ENCODE measurements at regions not wholly inside any gene's neighbourhood (a gene's known extent, or its start where the extent isn't known, plus 50 kb on each side); places are given as distances from the start of the nearest gene placed in this dataset.

GRCh38 chr14:40004871-40005500 lies 572.8 kb upstream of the FBXO33 start:
- Histone ChIP-seq H3K36me3 (ENCODE audit: control insufficient read depth, insufficient read depth, low read length) (no peaks in the 10 kb centered on the region), H3K9me3 (ENCODE audit: control insufficient read depth, low read length) (no peaks in the 10 kb centered on the region), H3K4me1 (ENCODE audit: control insufficient read depth, insufficient read depth, low read length, poor library complexity, severe bottlenecking) (no peaks in the 10 kb centered on the region)

GRCh38 chr14:40003773-40004172 lies 571.5 kb upstream of the FBXO33 start:
- Histone ChIP-seq H3K27ac (ENCODE audit: low read depth, low read length, severe bottlenecking) (no peak overlapping the region), H3K36me3 (ENCODE audit: control insufficient read depth, insufficient read depth, low read length) (no peaks in the 10 kb centered on the region), H3K4me1 (ENCODE audit: control insufficient read depth, insufficient read depth, low read length, poor library complexity, severe bottlenecking) (no peaks in the 10 kb centered on the region), H3K4me3 (ENCODE audit: extremely low read depth, insufficient read depth, low read length, poor library complexity, severe bottlenecking) (no peak overlapping the region), H3K9me3 (ENCODE audit: control insufficient read depth, low read length) (no peaks in the 10 kb centered on the region)
- WGBS, 2 experiments (ENCODE audit: insufficient coverage in 2 of 2), result 86 to 92% methylated on average over 3 to 4 of the region's 5 CpGs

More at GRCh38 chr14:40004871-40005500, 572.8 kb upstream of the FBXO33 start:
- Histone ChIP-seq H3K4me3 (ENCODE audit: extremely low read depth, insufficient read depth, low read length, poor library complexity, severe bottlenecking) (no peak overlapping the region), H3K27ac (ENCODE audit: low read depth, low read length, severe bottlenecking) (no peak overlapping the region)
- no CpG with 5 or more reads among the region's 3 CpGs for WGBS, 2 experiments (ENCODE audit: insufficient coverage in 2 of 2)

- Histone ChIP-seq H3K27ac (ENCODE audit: low read depth, low read length, severe bottlenecking) (no peak overlapping the region), H3K36me3 (ENCODE audit: control insufficient read depth, insufficient read depth, low read length) (no peaks in the 10 kb centered on the region), H3K4me3 (ENCODE audit: extremely low read depth, insufficient read depth, low read length, poor library complexity, severe bottlenecking) (no peak overlapping the region), H3K9me3 (ENCODE audit: control insufficient read depth, low read length) (no peaks in the 10 kb centered on the region), H3K4me1 (ENCODE audit: control insufficient read depth, insufficient read depth, low read length, poor library complexity, severe bottlenecking) (no peaks in the 10 kb centered on the region)
- 91% methylated on average over 4 of the region's 6 CpGs; no CpG with 5 or more reads in 1 of the 2 experiments for WGBS, 2 experiments (ENCODE audit: insufficient coverage in 2 of 2)
These were observed 566.6 kb upstream of the FBXO33 start for GRCh38 chr14:39998854-39999253.

- Histone ChIP-seq H3K36me3 (ENCODE audit: control insufficient read depth, insufficient read depth, low read length) (no peaks in the 10 kb centered on the region), H3K4me1 (ENCODE audit: control insufficient read depth, insufficient read depth, low read length, poor library complexity, severe bottlenecking) (no peaks in the 10 kb centered on the region), H3K9me3 (ENCODE audit: control insufficient read depth, low read length) (no peaks in the 10 kb centered on the region), H3K4me3 (ENCODE audit: extremely low read depth, insufficient read depth, low read length, poor library complexity, severe bottlenecking) (no peak overlapping the region), H3K27ac (ENCODE audit: low read depth, low read length, severe bottlenecking) (no peak overlapping the region)
- WGBS, 2 experiments (ENCODE audit: insufficient coverage in 2 of 2), result no CpG with 5 or more reads among the region's 2 CpGs
These were observed 565.9 kb upstream of the FBXO33 start for GRCh38 chr14:39998114-39998513.

DNA sequence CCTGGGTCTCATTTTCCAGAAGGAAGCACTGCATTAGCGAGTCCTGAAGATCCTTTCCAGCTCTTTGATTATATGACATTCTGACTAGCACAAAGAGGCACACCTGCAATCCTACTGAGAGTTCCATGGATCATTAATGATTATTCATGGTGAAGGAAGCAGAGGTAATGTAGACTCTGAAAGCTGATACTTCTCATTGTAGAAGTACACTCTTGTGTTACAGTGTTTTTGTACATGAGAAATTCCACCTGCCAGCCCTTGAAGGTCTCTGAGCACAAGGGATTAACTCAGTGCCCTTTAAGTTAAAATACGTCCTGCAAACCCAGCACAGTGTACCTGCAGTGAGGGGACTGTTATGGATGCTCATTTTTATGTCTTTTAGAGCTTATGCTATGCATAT lies 558.8 kb upstream of the FBXO33 start:
- no peaks in the 10 kb centered on the region for H3K36me3 ChIP-seq (ENCODE audit: control insufficient read depth, insufficient read depth, low read length)
- no peaks in the 10 kb centered on the region for H3K9me3 ChIP-seq (ENCODE audit: control insufficient read depth, low read length)
- H3K4me3 ChIP-seq (ENCODE audit: extremely low read depth, insufficient read depth, low read length, poor library complexity, severe bottlenecking), result no peak overlapping the region
- H3K4me1 ChIP-seq (ENCODE audit: control insufficient read depth, insufficient read depth, low read length, poor library complexity, severe bottlenecking), result no peaks in the 10 kb centered on the region
- H3K27ac ChIP-seq (ENCODE audit: low read depth, low read length, severe bottlenecking), result no peak overlapping the region
- 100% methylated on average over 2 of the region's 2 CpGs; no CpG with 5 or more reads in 1 of the 2 experiments for WGBS, 2 experiments (ENCODE audit: insufficient coverage in 2 of 2)

DNA sequence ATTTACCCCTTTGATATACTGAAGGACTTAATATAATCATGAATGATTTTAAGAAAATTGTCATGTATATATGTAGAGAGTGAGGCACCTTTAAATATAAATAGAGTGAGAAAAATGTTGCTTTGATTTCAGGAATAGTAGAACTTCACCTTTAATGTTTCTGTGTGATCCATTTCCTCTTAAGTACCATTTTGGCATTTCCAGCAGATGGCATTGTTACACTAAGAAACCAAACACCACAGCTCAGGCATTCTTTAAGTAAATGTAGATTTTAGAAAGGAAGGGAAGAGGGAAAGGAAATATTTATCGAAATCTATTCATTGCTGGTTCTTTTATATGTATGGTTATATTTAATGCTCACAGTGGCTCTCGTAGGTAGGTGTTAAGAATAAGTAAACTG lies 556.7 kb upstream of the FBXO33 start:
- Histone ChIP-seq H3K27ac (ENCODE audit: low read depth, low read length, severe bottlenecking) (no peak overlapping the region), H3K9me3 (ENCODE audit: control insufficient read depth, low read length) (no peaks in the 10 kb centered on the region), H3K4me3 (ENCODE audit: extremely low read depth, insufficient read depth, low read length, poor library complexity, severe bottlenecking) (no peak overlapping the region), H3K4me1 (ENCODE audit: control insufficient read depth, insufficient read depth, low read length, poor library complexity, severe bottlenecking) (no peaks in the 10 kb centered on the region), H3K36me3 (ENCODE audit: control insufficient read depth, insufficient read depth, low read length) (no peaks in the 10 kb centered on the region)
- 7 to 46% methylated on average over 2 of the region's 2 CpGs for WGBS, 2 experiments (ENCODE audit: insufficient coverage in 2 of 2)

DNA sequence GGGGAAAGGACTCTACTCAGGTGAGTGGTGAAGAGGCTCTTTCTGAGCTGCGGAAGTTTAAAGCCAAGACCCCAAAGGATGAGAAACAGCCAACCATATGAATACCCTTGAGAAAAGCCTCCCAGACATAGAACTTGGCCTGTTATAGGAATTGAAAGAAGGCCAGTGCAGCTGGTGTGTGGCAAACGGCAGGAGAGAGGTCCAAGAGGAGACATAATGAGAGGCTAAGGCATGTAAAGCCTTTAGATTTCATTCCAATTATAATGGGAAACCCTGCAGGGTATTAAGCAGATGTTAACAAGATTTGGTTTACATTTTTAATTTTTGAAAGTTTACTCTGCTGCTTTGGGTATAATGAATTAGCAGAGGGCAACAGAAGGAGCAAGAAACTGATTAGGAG lies 552.1 kb upstream of the FBXO33 start:
- Histone ChIP-seq H3K9me3 (ENCODE audit: control insufficient read depth, low read length) (no peaks in the 10 kb centered on the region), H3K4me1 (ENCODE audit: control insufficient read depth, insufficient read depth, low read length, poor library complexity, severe bottlenecking) (no peaks in the 10 kb centered on the region), H3K27ac (ENCODE audit: low read depth, low read length, severe bottlenecking) (no peak overlapping the region), H3K36me3 (ENCODE audit: control insufficient read depth, insufficient read depth, low read length) (no peaks in the 10 kb centered on the region), H3K4me3 (ENCODE audit: extremely low read depth, insufficient read depth, low read length, poor library complexity, severe bottlenecking) (no peak overlapping the region)
- 100% methylated on average over 1 of the region's 2 CpGs; no CpG with 5 or more reads in 1 of the 2 experiments for WGBS, 2 experiments (ENCODE audit: insufficient coverage in 2 of 2)

- Histone ChIP-seq H3K4me3 (ENCODE audit: extremely low read depth, insufficient read depth, low read length, poor library complexity, severe bottlenecking) (no peak overlapping the region), H3K36me3 (ENCODE audit: control insufficient read depth, insufficient read depth, low read length) (no peaks in the 10 kb centered on the region), H3K4me1 (ENCODE audit: control insufficient read depth, insufficient read depth, low read length, poor library complexity, severe bottlenecking) (no peaks in the 10 kb centered on the region), H3K27ac (ENCODE audit: low read depth, low read length, severe bottlenecking) (no peak overlapping the region), H3K9me3 (ENCODE audit: control insufficient read depth, low read length) (no peaks in the 10 kb centered on the region)
- no CpG with 5 or more reads among the region's 3 CpGs for WGBS, 2 experiments (ENCODE audit: insufficient coverage in 2 of 2)
These were observed 545.0 kb upstream of the FBXO33 start for GRCh38 chr14:39977198-39977597.

DNA sequence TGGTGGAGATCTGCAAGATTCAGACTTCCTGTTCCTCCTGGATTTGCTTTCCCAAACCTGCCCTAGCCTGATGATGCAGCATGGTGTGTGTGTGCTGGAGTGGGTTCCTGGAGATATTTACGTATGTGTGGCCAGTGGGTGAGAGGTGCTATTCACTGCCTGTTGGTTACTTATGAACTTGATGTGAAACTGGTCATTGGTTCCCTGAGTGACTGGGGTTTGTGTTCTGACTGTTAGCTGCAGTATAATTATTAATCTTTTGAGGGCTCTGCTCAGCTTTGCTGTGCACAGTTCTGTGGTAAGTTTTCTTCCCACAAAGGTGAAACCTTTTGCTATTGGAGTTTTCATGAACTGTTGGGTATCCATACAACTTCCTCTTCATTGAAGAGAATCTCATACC lies 541.8 kb upstream of the FBXO33 start:
- no peaks in the 10 kb centered on the region for H3K4me1 ChIP-seq (ENCODE audit: control insufficient read depth, insufficient read depth, low read length, poor library complexity, severe bottlenecking)
- no peaks in the 10 kb centered on the region for H3K9me3 ChIP-seq (ENCODE audit: control insufficient read depth, low read length)
- H3K4me3 ChIP-seq (ENCODE audit: extremely low read depth, insufficient read depth, low read length, poor library complexity, severe bottlenecking), result no peak overlapping the region
- H3K27ac ChIP-seq (ENCODE audit: low read depth, low read length, severe bottlenecking), result no peak overlapping the region
- WGBS, 2 experiments (ENCODE audit: insufficient coverage in 2 of 2), result 80 to 88% methylated on average over 1 of the region's 1 CpG
- no peaks in the 10 kb centered on the region for H3K36me3 ChIP-seq (ENCODE audit: control insufficient read depth, insufficient read depth, low read length)

GRCh38 chr14:39972704-39973103 lies 540.5 kb upstream of the FBXO33 start:
- H3K27ac ChIP-seq (ENCODE audit: low read depth, low read length, severe bottlenecking), result no peak overlapping the region
- H3K4me3 ChIP-seq (ENCODE audit: extremely low read depth, insufficient read depth, low read length, poor library complexity, severe bottlenecking), result no peak overlapping the region
- no peaks in the 10 kb centered on the region for H3K36me3 ChIP-seq (ENCODE audit: control insufficient read depth, insufficient read depth, low read length)
- H3K4me1 ChIP-seq (ENCODE audit: control insufficient read depth, insufficient read depth, low read length, poor library complexity, severe bottlenecking), result no peaks in the 10 kb centered on the region
- H3K9me3 ChIP-seq (ENCODE audit: control insufficient read depth, low read length), result no peaks in the 10 kb centered on the region
- 92% methylated on average over 2 of the region's 2 CpGs for WGBS, 2 experiments (ENCODE audit: insufficient coverage in 2 of 2)

- H3K4me1 ChIP-seq (ENCODE audit: control insufficient read depth, insufficient read depth, low read length, poor library complexity, severe bottlenecking), result no peaks in the 10 kb centered on the region
- 86% methylated on average over 1 of the region's 1 CpG; no CpG with 5 or more reads in 1 of the 2 experiments for WGBS, 2 experiments (ENCODE audit: insufficient coverage in 2 of 2)
- H3K27ac ChIP-seq (ENCODE audit: low read depth, low read length, severe bottlenecking), result no peak overlapping the region
- H3K9me3 ChIP-seq (ENCODE audit: control insufficient read depth, low read length), result no peaks in the 10 kb centered on the region
- no peaks in the 10 kb centered on the region for H3K36me3 ChIP-seq (ENCODE audit: control insufficient read depth, insufficient read depth, low read length)
- H3K4me3 ChIP-seq (ENCODE audit: extremely low read depth, insufficient read depth, low read length, poor library complexity, severe bottlenecking), result no peak overlapping the region
These were observed 535.7 kb upstream of the FBXO33 start for GRCh38 chr14:39967885-39968284.

All from mesodermal cell (in vitro differentiated cells).